ENCODE measurements at regions not wholly inside any gene's neighbourhood (a gene's known extent, or its start where the extent isn't known, plus 50 kb on each side); places are given as distances from the start of the nearest gene placed in this dataset.

DNA sequence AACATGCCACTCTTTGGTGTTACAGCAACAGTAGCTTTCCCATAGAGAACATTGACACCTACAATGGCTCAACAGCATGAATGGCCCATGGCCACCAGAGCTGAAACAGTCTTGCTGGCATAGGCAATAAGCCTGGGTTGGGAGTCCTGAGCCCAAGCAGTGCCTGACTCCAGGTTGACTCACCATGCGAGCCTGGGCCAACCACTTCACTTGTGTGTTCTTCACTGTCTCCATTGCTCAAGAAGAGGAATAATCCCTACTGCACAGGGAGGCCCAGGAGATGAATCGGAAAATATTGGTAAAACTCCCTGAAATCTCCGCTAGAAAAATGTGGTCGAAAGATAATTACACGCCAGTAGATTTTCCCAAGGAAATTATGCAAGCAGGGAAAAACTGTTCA lies 89.2 kb upstream of the INHBA start:
- no peak for DNase-seq

DNA sequence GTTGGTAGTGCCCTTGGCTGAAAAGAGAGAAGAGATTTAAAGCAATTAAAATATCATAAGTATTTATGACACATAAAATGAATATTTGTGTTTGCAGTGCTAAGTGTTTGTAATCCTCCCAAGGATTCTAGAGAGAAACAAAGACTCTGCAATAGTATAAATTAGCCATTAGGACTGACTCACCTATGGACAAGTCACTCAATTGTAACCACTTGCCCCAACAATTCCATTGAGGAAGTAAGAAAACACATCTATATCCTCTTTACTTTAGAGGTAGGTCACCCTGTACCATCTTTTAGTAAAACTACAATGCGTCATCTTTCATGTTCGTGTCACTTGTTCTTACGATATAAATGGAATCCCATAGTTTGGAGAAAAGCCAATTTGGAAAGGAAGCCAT lies 85.7 kb upstream of the INHBA start:
- no peak for DNase-seq

GRCh38 chr7:41787651-41788350 lies 84.9 kb upstream of the INHBA start:
- no peak for DNase-seq

GRCh38 chr7:41786944-41787343 lies 84.1 kb upstream of the INHBA start:
- no peak for DNase-seq

GRCh38 chr7:41786404-41786803 lies 83.5 kb upstream of the INHBA start:
- no peak for DNase-seq

DNA sequence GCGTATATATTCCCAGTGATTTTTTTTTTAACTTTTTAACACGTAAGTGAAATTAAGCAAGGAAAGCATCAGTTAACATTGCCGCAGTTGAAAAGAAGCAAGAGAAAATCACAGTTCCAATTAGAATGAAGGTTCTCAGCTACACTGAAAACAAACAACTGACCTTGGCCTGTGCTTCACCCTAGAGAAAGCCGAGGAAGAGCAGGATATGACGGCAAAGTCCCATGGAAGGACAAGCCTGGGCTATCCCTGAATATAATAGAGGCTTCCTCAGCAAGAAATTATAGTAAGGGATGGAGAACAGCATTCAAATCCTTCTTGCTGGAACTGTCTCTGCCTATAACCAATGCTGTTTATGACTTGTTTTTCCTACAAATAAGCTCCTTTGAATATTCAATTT lies 83.0 kb upstream of the INHBA start:
- no peak for DNase-seq

DNA sequence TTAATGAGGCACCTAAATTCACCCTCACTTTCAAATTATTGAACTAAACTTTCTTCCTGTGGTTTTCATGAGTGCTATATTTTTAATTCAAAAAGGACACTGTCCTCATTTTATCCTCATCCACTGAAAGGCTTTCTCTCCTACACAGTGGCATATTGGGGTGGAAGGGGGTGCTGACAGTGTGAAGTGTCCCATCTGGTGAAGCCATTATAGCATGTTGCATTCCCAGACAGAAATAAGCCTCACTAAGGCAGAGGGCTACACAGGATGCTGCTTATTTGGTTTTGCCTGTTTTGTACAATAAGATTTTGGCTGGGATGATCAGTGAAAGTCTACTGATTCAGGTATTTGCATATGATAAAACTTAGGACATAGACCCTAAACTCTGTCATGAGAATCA lies 82.4 kb upstream of the INHBA start:
- DNase-seq: no peak

GRCh38 chr7:41779918-41780317 lies 77.0 kb upstream of the INHBA start:
- DNase-seq: no peak

GRCh38 chr7:41777894-41778596 lies 75.2 kb upstream of the INHBA start:
- no peak for DNase-seq

DNA sequence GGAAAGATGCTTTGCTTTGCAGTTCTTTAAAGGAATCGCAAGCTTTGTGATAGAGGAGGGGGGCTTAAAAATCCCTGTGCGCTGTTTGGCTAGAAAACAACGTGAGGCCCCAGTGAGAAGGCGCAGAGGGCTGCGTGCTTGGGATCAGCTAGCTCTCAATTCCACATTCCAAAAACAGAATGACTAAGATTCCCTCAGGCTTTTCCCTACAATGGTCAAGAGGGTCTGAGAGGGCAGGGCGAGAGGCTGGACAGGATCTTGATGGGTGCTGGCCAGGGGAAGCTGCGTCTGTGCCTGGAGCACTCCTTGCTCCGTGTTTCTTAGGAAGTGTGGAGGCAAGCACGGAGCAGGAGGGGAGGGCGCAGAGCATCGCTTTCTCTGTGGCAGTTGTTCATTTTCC lies 72.1 kb upstream of the INHBA start:
- no peak for DNase-seq

GRCh38 chr7:41773756-41774155 lies 70.9 kb upstream of the INHBA start:
- DNase-seq: no peak

DNA sequence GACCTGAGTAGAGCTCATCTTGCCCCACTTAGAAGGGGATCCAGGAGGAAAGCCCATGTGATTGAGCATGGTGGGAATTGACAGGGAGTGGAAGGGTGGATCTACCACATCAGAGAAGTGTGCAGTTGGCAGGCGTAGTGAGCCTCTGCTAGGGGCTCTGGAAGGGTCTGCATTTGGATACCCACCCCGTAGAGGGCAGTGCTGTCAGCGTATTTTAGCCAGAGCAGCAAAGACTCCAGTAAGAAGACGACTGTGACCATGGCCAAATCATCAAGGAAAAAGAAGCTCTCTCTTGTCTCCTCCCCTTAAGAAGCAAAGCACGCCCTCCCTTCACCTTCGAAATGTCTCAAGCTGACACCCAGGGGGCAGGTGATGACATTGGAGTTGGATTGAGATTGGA lies 68.8 kb upstream of the INHBA start:
- DNase-seq: no peak

- DNase-seq: no peak
Observed at GRCh38 chr7:41769162-41769561, 66.3 kb upstream of the INHBA start.

DNA sequence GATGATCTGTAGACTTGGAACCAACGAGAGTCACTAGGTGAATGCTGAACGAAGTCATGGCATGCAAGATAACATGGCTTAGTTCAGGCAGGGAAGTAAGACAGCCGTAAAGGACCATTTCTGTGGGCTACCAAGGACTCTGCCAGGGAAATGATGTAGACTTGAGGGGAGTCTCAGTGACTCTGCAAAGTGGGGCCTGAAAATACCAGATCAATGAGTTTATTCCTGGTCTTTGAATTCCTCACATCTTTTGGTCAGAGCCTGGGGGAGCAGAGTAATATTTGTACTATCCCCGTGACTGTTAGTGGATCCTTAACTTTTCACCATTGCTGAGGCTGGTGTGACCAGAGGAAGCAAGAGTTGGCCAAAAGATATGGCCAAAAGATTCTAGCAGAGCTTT lies 60.7 kb upstream of the INHBA start:
- DNase-seq: no peak

- DNase-seq: no peak
Observed at GRCh38 chr7:41762641-41763040, 59.8 kb upstream of the INHBA start.

- DNase-seq: no peak
Observed at GRCh38 chr7:41760293-41760692, 57.4 kb upstream of the INHBA start.

- DNase-seq: no peak
Observed at GRCh38 chr7:41758321-41758720, 55.4 kb upstream of the INHBA start.

DNA sequence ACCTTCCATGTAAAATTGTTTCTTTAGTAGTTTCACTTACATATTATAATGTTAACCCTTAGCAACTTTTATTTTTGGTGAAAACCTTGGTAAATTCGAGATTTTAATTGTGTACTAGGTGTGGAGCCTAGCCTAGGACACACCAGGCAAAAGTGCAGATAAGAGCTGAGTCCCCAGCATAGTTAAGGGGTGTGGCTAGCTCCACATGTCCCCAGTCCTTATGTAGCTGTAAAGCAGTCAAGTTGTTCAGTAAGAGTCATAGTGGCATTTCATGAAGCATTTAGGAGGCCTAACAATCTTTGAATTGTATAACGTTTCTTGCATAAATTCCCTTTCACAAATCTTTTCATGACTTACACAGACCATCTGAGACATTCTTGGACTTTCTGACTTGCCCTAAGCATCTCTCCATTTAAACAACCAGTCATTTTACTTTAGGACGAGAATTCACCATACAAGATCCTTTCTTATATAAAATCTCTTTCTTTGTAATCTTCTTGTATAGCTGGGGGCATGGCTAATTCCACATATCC lies 53.8 kb upstream of the INHBA start:
- DNase-seq: no peak

- no peak for DNase-seq
Observed at GRCh38 chr7:41755096-41755495, 52.2 kb upstream of the INHBA start.

DNA sequence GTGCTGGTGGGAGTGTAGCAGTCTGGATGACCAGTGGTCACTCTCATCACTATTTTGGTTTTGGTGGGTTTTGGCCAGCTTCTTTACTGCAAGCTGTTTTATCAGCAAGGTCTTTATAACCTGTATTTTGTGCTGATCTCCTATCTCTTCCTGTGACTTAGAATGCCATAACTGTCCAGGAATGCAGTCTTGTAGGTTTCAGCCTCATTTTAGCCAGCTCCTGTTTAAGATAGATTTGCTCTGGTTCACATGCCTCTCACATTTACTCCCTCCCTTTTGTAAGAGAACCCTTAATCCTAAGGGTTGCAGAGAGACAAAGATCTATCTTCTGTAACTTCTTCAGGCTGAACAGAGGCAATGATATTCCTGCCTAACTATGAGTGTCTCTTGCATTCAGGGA lies 51.2 kb upstream of the INHBA start:
- DNase-seq: no peak
